GM19468 (cell line): ENCODE measurements at regions not wholly inside any gene's neighbourhood (a gene's known extent, or its start where the extent isn't known, plus 50 kb on each side); places are given as distances from the start of the nearest gene placed in this dataset.

Experiments used
- ATAC-seq: cut with Tn5 transposase; IDR thresholded peaks from one replicate; pipeline ENCODE4 v1.9.1; 2021; ENCODE audit warnings: mild to moderate bottlenecking, moderate library complexity, moderate number of reproducible peaks; ENCODE audit not compliant: unreplicated experiment; ENCODE audit errors: extremely low read depth

- no peak for ATAC-seq
Measured at GRCh38 chr12:92539976-92540781, 162.6 kb upstream of the PLEKHG7 start.

DNA sequence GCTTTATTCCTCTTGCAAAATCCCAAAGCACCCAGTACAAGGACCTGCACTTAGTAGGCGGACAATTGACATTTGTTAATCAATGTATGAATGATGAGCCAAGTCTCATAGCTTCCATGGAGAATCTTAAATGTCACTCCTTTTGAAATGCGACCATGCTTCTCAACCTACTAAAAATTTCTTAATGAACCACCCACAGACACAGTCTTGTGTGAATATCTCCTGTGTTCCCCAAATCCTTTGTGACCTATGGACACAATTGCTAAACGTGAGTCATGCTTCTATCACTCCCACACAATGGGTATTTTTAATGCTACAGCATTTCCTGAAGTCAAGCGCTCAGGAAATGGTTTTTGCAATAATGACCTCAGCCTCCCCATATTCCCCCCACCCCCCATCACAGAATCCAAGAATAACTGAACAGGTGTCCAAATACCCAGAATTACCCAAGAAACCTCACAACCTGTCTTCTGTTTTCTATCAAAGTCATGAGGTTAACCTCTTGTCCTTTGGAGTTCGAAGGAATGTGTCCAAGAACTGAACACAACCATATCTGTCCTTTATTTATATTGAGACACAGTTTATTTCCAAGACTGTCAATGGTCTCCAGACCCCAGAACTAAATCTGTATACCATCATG, 163.6 kb upstream of the PLEKHG7 start:
- ATAC-seq = peak; percentile 19

DNA sequence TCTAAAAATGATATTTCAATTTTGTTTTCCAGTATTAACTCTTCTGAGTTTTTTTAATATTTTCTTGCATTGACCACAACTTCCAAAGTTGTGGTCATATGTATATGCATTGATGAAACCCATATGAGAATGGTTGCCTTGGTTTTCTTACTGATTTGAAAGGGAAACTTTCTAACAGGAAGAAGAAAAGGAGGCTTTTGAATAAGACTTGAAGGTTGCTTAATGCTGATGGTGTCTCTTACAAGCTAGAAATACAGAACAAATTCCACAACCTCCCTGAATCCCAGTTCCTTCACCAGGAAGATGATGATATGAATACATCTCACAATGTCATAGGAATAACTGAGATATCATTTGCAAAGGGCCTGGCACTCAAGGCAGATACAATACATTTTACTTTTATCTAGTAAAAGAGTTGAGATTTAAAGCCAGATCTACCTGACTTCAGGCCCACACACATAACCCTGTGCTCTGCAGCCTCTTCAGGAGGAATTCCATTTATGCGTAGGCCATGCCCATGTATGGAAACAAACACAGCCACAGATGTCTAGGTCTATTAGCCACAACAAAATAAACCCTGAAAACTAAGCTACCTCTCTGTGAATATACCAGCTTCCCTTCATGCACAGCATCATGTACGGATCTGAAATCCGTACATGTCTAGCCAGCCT, 165.4 kb upstream of the PLEKHG7 start:
- ATAC-seq = no peak

DNA sequence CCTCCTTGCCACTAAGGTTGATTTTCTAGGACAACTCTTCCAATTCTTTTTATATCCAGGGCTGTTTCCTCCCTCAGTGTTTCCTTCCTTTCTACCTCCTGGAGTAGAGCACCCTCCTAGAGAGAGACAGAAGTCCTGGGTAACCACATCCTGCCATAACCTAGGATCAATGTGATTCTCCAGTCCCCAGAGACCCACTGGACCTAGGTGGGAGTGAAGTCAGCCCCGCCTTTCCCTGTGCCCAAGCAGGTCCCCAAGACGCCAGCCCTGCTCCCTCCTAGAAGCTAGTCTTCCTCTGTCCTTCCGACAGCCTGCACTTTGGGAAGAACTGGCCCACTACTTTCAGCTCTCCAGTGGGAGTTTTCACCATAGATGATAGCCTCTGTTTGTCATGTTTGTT, 166.8 kb upstream of the PLEKHG7 start:
- no peak for ATAC-seq

- no peak for ATAC-seq
Measured at GRCh38 chr12:92533280-92533890, 169.4 kb upstream of the PLEKHG7 start.

DNA sequence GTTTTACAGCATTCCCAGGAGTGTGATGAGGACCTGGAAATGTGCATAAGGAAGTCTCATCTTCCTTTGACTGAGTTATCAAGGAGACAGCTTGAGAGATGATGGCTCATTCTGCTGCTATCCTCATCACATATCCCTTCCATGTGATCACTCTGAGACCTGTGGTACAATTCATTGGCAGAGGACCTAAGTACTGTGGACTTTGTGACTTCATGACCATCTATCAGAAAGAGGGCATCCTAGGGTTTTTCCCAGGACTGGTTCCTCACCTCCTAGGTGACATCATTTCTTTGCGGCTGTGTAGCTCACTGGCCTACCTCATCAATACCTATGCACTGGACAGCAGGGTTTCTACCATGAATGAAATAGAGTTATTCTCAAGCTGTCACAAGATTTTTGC, 172.1 kb upstream of the PLEKHG7 start:
- ATAC-seq = no peak

DNA sequence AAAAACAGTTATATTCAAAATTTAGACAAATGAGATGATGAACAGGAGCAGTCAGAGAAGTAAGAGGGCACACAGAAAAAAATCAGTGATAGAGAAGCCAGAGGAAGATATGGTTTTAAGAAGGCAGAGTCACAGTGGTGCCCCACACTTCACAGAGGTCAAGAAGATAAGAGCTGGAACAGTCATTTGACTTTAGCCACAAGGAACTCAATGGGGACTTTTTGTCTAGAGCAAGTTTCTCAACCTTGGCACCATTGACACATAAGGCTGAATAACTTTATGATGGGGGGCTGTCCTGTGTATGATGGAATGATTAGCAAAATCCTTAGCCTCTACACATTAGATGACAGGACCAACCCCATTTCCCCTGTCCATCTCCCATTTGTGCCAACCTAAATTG, 172.8 kb upstream of the PLEKHG7 start:
- ATAC-seq = no peak

GRCh38 chr12:92528586-92528985, 174.2 kb upstream of the PLEKHG7 start:
- no peak for ATAC-seq

GRCh38 chr12:92528097-92528496, 174.7 kb upstream of the PLEKHG7 start:
- ATAC-seq = no peak

DNA sequence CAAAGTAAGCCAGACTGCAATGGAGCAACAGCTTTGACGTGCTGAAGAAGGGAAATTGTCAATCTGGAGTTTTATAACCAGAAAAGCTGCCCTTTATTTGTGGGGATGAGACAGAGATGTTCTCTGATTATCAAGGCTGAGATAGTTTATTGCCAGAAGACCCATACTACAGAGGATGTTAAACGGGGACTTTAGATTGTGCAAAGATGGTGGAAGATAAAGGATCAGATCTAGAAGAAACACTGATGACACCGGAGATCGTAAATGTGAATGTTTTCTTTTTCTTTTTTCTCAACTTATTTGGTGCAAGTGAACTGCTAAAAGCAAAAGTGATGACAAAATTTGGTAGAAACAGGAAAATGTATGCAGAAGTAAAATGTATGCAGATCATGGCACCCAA, 178.3 kb upstream of the PLEKHG7 start:
- no peak for ATAC-seq

- ATAC-seq = no peak
Measured at GRCh38 chr12:92520511-92520910, 182.3 kb upstream of the PLEKHG7 start.

- no peak for ATAC-seq
Measured at GRCh38 chr12:92519284-92519683, 183.5 kb upstream of the PLEKHG7 start.

- ATAC-seq = no peak
Measured at GRCh38 chr12:92518071-92518470, 184.7 kb upstream of the PLEKHG7 start.

- no peak for ATAC-seq
Measured at GRCh38 chr12:92516277-92516600, 186.6 kb upstream of the PLEKHG7 start.

DNA sequence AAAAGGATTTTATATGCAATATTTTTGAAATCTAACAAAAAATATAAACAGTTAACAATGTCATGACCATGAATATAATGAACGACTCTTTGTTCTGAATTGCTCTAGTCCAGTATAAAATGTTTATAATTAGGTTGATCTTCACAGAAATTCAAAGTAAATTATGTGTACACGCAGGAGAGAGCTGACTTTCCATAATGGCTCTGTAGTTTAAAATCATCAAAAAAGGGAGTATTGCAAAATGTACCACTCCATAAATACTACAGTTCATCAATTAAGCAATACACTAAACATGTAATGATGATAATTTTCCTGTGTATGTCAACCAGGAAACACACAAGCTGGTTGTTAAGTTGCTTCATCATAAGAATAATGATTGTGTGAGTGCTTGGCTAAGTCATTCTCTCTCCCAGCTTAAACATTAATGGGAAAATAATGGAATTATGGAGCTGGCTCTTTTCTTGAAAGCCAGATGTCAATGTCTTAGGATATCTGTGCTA, 189.5 kb upstream of the PLEKHG7 start:
- no peak for ATAC-seq

- no peak for ATAC-seq
Measured at GRCh38 chr12:92511786-92512185, 191.0 kb upstream of the PLEKHG7 start.

GRCh38 chr12:92509156-92509738, 193.5 kb upstream of the PLEKHG7 start:
- no peak for ATAC-seq

DNA sequence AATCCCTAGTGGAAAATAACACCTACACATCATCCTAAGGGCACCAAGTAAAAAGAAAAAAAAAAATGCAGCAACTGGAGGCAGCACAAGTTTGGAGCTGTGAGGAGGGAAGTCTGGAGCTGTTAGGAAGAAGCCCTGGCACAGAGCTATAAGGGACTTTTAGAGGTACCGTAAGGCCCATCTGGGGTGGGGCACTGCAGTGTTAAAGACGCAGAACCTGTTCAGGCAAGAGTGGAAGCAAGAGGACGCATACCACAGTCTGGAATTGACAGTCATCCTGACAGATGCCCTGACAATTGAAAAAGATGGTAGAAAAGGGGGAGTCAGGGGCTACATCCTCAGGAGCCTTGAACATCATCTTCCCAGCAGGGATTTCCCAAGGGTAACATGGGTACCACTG, 195.9 kb upstream of the PLEKHG7 start:
- ATAC-seq = no peak

GRCh38 chr12:92506460-92506859, 196.3 kb upstream of the PLEKHG7 start:
- ATAC-seq = no peak
